Rectal smooth muscle tissue (tissue), 1 donor: ENCODE measurements at regions not wholly inside any gene's neighbourhood (a gene's known extent, or its start where the extent isn't known, plus 50 kb on each side); places are given as distances from the start of the nearest gene placed in this dataset.
"Not testable (repeated sequence)": the region's sequence is repeated elsewhere in the genome, so short reads cannot be mapped to it uniquely, and the experiment has no call there.

Experiments
- H3K27ac ChIP-seq: one replicate; pipeline ENCODE4 v1.7.0; 2013; ENCODE audit warnings: low read depth, low read length, inconsistent platforms
- H3K27me3 ChIP-seq: one replicate; pipeline ENCODE4 v1.7.0; 2013; ENCODE audit warnings: low read length; ENCODE audit not compliant: control insufficient read depth, insufficient read depth
- H3K36me3 ChIP-seq: one replicate; pipeline ENCODE4 v1.7.0; 2013; ENCODE audit warnings: low read length; ENCODE audit not compliant: control insufficient read depth, insufficient read depth
- H3K4me1 ChIP-seq: one replicate; pipeline ENCODE4 v1.7.0; 2013; ENCODE audit warnings: low read length; ENCODE audit not compliant: control insufficient read depth, insufficient read depth
- H3K4me3 ChIP-seq: one replicate; pipeline ENCODE4 v1.7.0; 2013; ENCODE audit warnings: low read length
- H3K9ac ChIP-seq: one replicate; pipeline ENCODE4 v1.7.0; 2013; ENCODE audit warnings: low read length

GRCh38 chr15:24017470-24017869 is 330.4 kb upstream of the NDN start:
- no peaks in the 10 kb centered on the region for H3K27me3 ChIP-seq
- H3K4me3 ChIP-seq, result no peak overlapping the region
- no peak overlapping the region for H3K9ac ChIP-seq
- no peaks in the 10 kb centered on the region for H3K36me3 ChIP-seq
- H3K27ac ChIP-seq, result no peak overlapping the region
- no peaks in the 10 kb centered on the region for H3K4me1 ChIP-seq

- Histone ChIP-seq H3K27me3 (no peaks in the 10 kb centered on the region), H3K27ac (no peak overlapping the region), H3K9ac (no peak overlapping the region), H3K36me3 (no peaks in the 10 kb centered on the region), H3K4me3 (no peak overlapping the region), H3K4me1 (no peaks in the 10 kb centered on the region)
These were observed 352.6 kb upstream of the NDN start for GRCh38 chr15:24039683-24040082.

- Histone ChIP-seq H3K9ac (no peak overlapping the region), H3K36me3 (no peaks in the 10 kb centered on the region), H3K4me1 (no peaks in the 10 kb centered on the region), H3K4me3 (peak overlapping the region; percentile 4), H3K27ac (no peak overlapping the region), H3K27me3 (no peaks in the 10 kb centered on the region)
These were observed 367.6 kb upstream of the NDN start for GRCh38 chr15:24054547-24055245.

- Histone ChIP-seq H3K36me3 (no peaks in the 10 kb centered on the region), H3K4me3 (no peak overlapping the region), H3K27me3 (no peaks in the 10 kb centered on the region), H3K9ac (no peak overlapping the region), H3K4me1 (no peaks in the 10 kb centered on the region), H3K27ac (no peak overlapping the region)
These were observed 380.8 kb upstream of the NDN start for GRCh38 chr15:24067733-24068501.

GRCh38 chr15:24075420-24076089 is 388.4 kb upstream of the NDN start:
- Histone ChIP-seq H3K36me3 (no peaks in the 10 kb centered on the region), H3K27ac (no peak overlapping the region), H3K9ac (no peak overlapping the region), H3K4me1 (no peaks in the 10 kb centered on the region), H3K27me3 (no peaks in the 10 kb centered on the region), H3K4me3 (no peak overlapping the region)

GRCh38 chr15:24076090-24076784 is 389.1 kb upstream of the NDN start:
- no peaks in the 10 kb centered on the region for H3K27me3 ChIP-seq
- H3K4me3 ChIP-seq, result no peak overlapping the region
- no peak overlapping the region for H3K27ac ChIP-seq
- no peak overlapping the region for H3K9ac ChIP-seq
- no peaks in the 10 kb centered on the region for H3K36me3 ChIP-seq
- no peaks in the 10 kb centered on the region for H3K4me1 ChIP-seq

DNA sequence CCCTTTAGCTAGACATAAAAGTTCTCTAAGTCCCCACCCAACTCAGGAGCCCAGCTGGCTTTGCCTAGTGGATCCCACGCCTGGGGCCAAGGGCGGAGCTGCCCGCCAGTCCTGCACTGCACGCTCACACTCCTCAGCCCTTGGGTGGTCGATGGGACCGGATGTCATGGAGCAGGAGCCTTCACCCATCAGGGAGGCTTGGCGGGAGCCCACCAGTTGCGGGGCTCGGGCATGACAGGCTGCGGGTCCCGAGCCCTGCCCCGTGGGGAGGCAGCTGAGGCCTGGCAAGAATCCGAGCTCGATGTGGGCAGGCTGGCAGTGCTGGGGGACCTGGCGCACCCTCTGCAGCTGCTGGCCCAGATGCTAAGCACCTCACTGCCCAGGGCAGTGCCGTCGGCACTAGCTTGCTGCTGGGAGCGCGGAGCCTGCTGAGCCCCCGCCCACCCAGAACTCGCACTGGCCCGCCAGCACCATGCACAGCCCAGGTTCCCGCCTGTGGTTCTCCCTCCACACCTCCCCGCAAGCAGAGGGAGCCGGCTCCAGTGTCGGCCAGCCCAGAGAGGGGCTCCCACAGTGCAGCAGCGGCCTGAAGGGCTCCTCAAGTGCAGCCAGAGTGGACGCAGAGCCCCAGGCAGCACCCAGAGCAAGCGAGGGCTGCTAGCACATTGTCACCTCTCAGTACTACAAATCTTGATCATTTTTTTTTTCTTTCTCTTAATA is 391.4 kb upstream of the NDN start:
- H3K36me3 ChIP-seq, result no peaks in the 10 kb centered on the region
- H3K27ac ChIP-seq, result no peak overlapping the region
- no peak overlapping the region for H3K9ac ChIP-seq
- H3K4me3 ChIP-seq, result no peak overlapping the region
- no peaks in the 10 kb centered on the region for H3K4me1 ChIP-seq
- no peaks in the 10 kb centered on the region for H3K27me3 ChIP-seq

DNA sequence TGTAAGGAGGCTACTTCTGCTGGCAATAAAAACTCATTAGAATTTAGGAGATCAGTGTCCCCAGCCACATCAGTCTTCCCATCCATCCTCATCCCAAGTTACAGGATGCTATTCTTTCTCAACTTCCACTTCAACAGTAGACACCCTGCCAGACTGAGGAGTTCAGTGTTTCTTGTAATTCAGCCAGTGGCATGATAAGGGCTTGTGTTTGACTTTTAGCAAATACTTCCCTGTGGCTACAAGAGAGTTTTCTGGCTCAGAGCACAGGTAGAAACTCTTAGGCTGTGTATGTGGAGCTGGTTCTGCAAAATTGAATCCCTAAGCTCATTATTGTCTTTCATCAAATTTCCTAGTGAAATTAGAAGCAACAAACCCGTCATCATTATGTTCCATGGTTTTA is 401.8 kb upstream of the NDN start:
- H3K36me3 ChIP-seq, H3K27me3 ChIP-seq, H3K9ac ChIP-seq, H3K4me1 ChIP-seq, H3K4me3 ChIP-seq, H3K27ac ChIP-seq: not testable (repeated sequence)

- H3K4me1 ChIP-seq, H3K4me3 ChIP-seq, H3K27ac ChIP-seq, H3K36me3 ChIP-seq, H3K9ac ChIP-seq, H3K27me3 ChIP-seq: not testable (repeated sequence)
These were observed 414.4 kb upstream of the NDN start for GRCh38 chr15:24101503-24101902.

DNA sequence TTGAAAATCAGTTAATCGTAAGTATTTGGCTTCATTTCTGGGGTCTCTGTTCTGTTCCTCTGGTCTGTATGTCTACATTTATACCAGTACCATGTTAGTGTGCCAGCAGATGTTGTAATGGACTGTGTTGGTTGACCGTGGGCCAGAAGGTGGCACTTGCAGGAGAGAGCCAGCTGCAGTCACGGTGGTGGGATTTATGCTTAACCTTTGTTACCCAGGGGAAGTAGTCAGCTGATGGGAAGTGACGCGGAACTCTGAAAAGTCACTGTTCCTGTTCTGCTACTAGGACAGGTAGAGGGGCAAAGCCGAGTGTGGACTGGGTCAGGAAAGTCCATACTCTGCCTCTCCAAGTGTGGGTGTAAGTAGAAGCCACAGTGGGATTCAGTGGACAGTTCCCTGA is 420.4 kb upstream of the NDN start:
- H3K4me3 ChIP-seq, H3K27me3 ChIP-seq, H3K27ac ChIP-seq, H3K4me1 ChIP-seq, H3K36me3 ChIP-seq, H3K9ac ChIP-seq: not testable (repeated sequence)

DNA sequence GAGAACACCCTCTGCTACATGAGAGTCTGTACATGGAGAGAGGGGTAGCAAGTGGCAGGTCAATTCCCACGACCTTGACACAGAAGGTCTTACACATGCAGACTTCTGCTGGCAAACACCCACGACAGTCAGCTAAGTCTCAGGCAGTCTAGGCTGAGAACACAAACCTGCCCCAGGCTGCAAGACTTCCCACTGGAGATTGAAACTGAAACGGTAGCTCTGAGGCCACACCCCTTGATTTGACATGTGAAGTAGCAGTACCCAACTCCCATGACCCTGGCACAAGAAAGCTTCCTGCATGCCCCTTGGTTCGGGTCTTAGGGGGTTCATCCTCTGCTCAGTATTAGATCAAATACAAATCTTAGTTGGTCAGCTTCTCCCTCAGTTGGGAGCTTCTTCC is 420.8 kb upstream of the NDN start:
- H3K4me3 ChIP-seq, H3K27me3 ChIP-seq: not testable (repeated sequence)

GRCh38 chr15:24108349-24108748 is 421.2 kb upstream of the NDN start:
- H3K9ac ChIP-seq, H3K36me3 ChIP-seq, H3K4me1 ChIP-seq, H3K27me3 ChIP-seq, H3K27ac ChIP-seq, H3K4me3 ChIP-seq: not testable (repeated sequence)

More for the DNA sequence above, 420.8 kb upstream of the NDN start:
- not testable (repeated sequence) for H3K36me3 ChIP-seq, H3K9ac ChIP-seq, H3K4me1 ChIP-seq, H3K27ac ChIP-seq
